Omental fat pad (tissue), 3 donors: ENCODE measurements at regions not wholly inside any gene's neighbourhood (a gene's known extent, or its start where the extent isn't known, plus 50 kb on each side); places are given as distances from the start of the nearest gene placed in this dataset.

Experiments used
- ATAC-seq: fragments of 150-250 bp; one replicate; pipeline ENCODE4 v1.9.1; 2016; ENCODE audit warnings: mild to moderate bottlenecking, moderate library complexity; ENCODE audit not compliant: low FRiP score
- DNase-seq: peaks from one replicate; pipeline ENCODE4 v3.0.0-alpha.2; 2019; ENCODE audit warnings: low spot score
- TF ChIP-seq, protein P1 (sequence below), 3 donors: fragments of 450-650 bp; IDR thresholded peaks; one replicate each; pipeline ENCODE4 v1.5.1; 2016 to 2017; ENCODE audit warnings: antibody characterized with exemption in 3 of 3, mild to moderate bottlenecking in 3 of 3, moderate library complexity in 2 of 3

DNA sequence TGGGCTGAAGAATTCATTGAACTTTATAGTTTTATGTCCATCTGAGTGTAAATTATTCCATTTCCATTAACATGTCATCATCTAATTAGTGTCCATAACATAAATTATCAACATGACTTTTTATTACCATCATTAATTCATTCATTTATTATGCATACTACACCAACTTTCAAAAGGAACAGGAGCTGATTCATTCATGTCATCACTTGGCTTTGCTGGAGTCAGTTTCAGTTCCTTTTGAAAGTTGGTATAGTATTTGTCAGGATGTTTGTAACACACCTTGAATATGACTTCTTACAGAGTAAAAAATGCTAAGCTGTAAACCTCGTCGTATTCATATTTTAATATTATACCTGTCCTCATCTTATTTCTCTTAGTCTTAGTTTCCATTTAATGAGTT, 298.0 kb upstream of the RBMS3 start:
- TF ChIP-seq, protein P1, sequence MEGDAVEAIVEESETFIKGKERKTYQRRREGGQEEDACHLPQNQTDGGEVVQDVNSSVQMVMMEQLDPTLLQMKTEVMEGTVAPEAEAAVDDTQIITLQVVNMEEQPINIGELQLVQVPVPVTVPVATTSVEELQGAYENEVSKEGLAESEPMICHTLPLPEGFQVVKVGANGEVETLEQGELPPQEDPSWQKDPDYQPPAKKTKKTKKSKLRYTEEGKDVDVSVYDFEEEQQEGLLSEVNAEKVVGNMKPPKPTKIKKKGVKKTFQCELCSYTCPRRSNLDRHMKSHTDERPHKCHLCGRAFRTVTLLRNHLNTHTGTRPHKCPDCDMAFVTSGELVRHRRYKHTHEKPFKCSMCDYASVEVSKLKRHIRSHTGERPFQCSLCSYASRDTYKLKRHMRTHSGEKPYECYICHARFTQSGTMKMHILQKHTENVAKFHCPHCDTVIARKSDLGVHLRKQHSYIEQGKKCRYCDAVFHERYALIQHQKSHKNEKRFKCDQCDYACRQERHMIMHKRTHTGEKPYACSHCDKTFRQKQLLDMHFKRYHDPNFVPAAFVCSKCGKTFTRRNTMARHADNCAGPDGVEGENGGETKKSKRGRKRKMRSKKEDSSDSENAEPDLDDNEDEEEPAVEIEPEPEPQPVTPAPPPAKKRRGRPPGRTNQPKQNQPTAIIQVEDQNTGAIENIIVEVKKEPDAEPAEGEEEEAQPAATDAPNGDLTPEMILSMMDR (IDR thresholded peaks at IDR 0.05): no peak

DNA sequence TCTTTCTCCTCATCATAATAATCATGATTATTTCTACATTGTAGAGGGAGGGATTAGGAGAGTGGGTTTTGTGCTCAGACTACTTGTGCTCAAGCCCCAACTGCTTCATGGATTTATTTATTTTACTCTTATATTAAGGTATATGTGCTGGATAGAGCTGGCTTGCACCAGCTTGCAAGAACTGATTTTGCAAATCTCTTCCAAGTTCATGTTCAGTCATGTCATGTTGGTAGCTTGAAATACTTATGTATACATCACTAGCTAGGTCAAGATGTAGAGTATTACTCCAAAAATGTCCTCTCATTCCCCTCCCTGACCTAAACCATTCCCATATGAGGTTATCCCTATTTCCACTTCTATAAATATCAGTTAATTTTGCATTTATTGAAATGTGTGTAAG, 293.9 kb upstream of the RBMS3 start:
- DNase-seq (no peak), ATAC-seq (no peak)
- TF ChIP-seq, protein P1 (IDR thresholded peaks at IDR 0.05): no peak

More for the DNA sequence above, 298.0 kb upstream of the RBMS3 start:
- no peak for ATAC-seq
- DNase-seq: no peak

DNA sequence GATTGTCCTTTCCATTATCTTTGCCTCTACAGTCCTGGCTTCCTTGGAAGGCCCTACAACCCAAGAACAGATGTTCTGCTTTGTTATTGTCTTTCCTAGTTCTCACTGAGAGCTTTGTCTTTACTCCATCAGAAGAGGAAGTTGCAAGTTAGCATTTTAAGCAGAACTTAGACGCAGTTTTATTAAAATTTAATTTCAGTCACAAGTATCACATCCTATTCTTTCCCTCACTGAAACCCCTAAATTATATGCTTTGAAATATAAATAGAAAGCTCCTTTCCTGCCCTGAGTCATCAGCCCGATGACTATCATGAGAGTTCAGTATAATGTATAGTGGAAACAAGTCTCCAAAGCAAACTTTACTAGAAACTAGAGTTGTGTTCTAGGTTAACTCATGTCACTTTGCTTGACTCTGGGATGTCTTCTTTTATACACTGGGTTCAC, 291.2 kb upstream of the RBMS3 start:
- ATAC-seq (no peak), DNase-seq (no peak)
- TF ChIP-seq, protein P1 (IDR thresholded peaks at IDR 0.05): no peak

GRCh38 chr3:28994161-28994905, 286.5 kb upstream of the RBMS3 start:
- DNase-seq (no peak), ATAC-seq (no peak)
- TF ChIP-seq, protein P1 (IDR thresholded peaks at IDR 0.05): no peak

GRCh38 chr3:29004885-29005599, 275.8 kb upstream of the RBMS3 start:
- ATAC-seq (no peak), DNase-seq (no peak)
- TF ChIP-seq, protein P1 (IDR thresholded peaks at IDR 0.05): no peak

GRCh38 chr3:29005862-29006261, 275.0 kb upstream of the RBMS3 start:
- ATAC-seq: no peak
- no peak for DNase-seq
- TF ChIP-seq, protein P1 (IDR thresholded peaks at IDR 0.05): no peak
